ENCODE measurements at regions not wholly inside any gene's neighbourhood (a gene's known extent, or its start where the extent isn't known, plus 50 kb on each side); places are given as distances from the start of the nearest gene placed in this dataset.

- in situ Hi-C loops (cut with HindIII; ENCODE audit: low sequenced_read_pairs) = no loop called here
- no peak for TF ChIP-seq CTCF (IDR thresholded peaks at IDR 0.05; ENCODE audit: low read depth, low read length, missing control alignments)
- DNase-seq (ENCODE audit: low read depth) = no peak
- H3K4me3 ChIP-seq (ENCODE audit: low read depth, low read length) = no peak overlapping the region
Observed at GRCh38 chr7:123314886-123315285, 115.1 kb upstream of the SLC13A1 start.

- no peak for TF ChIP-seq CTCF (IDR thresholded peaks at IDR 0.05; ENCODE audit: low read depth, low read length, missing control alignments)
- in situ Hi-C loops (cut with HindIII; ENCODE audit: low sequenced_read_pairs) = no loop called here
- no peak overlapping the region for H3K4me3 ChIP-seq (ENCODE audit: low read depth, low read length)
- no peak for DNase-seq (ENCODE audit: low read depth)
Observed at GRCh38 chr7:123308254-123308951, 108.6 kb upstream of the SLC13A1 start.

- DNase-seq (ENCODE audit: low read depth) = no peak
- in situ Hi-C loops (cut with HindIII; ENCODE audit: low sequenced_read_pairs) = no loop called here
- no peak overlapping the region for H3K4me3 ChIP-seq (ENCODE audit: low read depth, low read length)
- TF ChIP-seq CTCF (IDR thresholded peaks at IDR 0.05; ENCODE audit: low read depth, low read length, missing control alignments) = no peak
Observed at GRCh38 chr7:123305840-123306375, 106.1 kb upstream of the SLC13A1 start.

- H3K4me3 ChIP-seq (ENCODE audit: low read depth, low read length) = no peak overlapping the region
- no peak for DNase-seq (ENCODE audit: low read depth)
- no peak for TF ChIP-seq CTCF (IDR thresholded peaks at IDR 0.05; ENCODE audit: low read depth, low read length, missing control alignments)
- in situ Hi-C loops (cut with HindIII; ENCODE audit: low sequenced_read_pairs) = no loop called here
Observed at GRCh38 chr7:123303926-123304325, 104.2 kb upstream of the SLC13A1 start.

- no peak overlapping the region for H3K4me3 ChIP-seq (ENCODE audit: low read depth, low read length)
- TF ChIP-seq CTCF (IDR thresholded peaks at IDR 0.05; ENCODE audit: low read depth, low read length, missing control alignments) = no peak
- no peak for DNase-seq (ENCODE audit: low read depth)
Observed at GRCh38 chr7:123296965-123297364, 97.2 kb upstream of the SLC13A1 start.

GRCh38 chr7:123293710-123294109 is 93.9 kb upstream of the SLC13A1 start:
- TF ChIP-seq CTCF (IDR thresholded peaks at IDR 0.05; ENCODE audit: low read depth, low read length, missing control alignments) = no peak
- H3K4me3 ChIP-seq (ENCODE audit: low read depth, low read length) = no peak overlapping the region
- in situ Hi-C loops (cut with HindIII; ENCODE audit: low sequenced_read_pairs) = no loop called here
- DNase-seq (ENCODE audit: low read depth) = no peak

More at GRCh38 chr7:123296965-123297364, 97.2 kb upstream of the SLC13A1 start:
- in situ Hi-C loops (cut with HindIII; ENCODE audit: low sequenced_read_pairs) = no loop called here

Measured in astrocyte of the cerebellum (primary cell).